ENCODE measurements at regions not wholly inside any gene's neighbourhood (a gene's known extent, or its start where the extent isn't known, plus 50 kb on each side); places are given as distances from the start of the nearest gene placed in this dataset.
A peak's percentile ranks its signal among the peaks of the same experiment; 100 is the strongest.
"Not testable (repeated sequence)": the region's sequence is repeated elsewhere in the genome, so short reads cannot be mapped to it uniquely, and the experiment has no call there.

DNA sequence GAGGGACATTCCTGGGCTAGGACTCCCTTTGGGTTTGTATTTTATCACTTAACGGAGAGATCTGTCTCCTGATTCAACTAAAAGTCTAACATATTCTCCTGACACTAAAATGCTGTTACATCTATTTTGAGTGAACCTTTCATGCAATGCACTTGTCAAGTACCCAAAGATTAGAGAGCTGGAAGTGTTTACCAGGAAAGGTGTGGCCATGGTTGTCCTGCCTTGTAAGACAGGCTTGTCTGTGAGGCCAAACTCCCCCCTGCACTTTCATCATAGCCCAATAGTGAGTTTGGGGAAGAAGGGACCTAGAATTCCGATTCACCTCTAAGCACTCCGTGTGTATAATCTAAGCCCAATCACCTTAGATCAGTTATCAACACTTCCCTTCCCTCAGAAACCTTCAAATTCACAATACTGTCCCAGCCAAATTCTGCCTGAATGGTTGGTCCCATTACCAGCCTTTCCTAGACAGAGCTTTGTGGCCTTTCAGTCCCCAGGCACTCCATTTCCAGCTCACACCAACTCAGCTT lies 162.6 kb upstream of the NAMPT start:
- DNase-seq, result no peak

DNA sequence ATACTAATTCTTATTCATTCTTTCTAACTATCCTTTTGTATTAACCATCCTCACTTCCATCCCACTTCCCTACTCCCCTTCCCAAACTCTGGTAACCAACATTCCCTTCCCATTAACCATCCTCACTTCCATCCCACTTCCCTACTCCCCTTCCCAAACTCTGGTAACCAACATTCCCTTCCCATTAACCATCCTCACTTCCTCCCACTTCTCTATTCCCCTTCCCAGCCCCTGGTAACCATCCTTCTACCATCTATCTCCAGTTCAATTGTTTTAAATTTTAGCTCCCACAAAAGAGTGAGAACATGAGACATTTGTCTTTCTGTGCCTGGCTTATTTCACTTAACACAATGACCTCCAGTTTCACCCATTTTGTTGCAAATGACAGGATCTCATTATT lies 160.6 kb upstream of the NAMPT start:
- not testable (repeated sequence) for DNase-seq

DNA sequence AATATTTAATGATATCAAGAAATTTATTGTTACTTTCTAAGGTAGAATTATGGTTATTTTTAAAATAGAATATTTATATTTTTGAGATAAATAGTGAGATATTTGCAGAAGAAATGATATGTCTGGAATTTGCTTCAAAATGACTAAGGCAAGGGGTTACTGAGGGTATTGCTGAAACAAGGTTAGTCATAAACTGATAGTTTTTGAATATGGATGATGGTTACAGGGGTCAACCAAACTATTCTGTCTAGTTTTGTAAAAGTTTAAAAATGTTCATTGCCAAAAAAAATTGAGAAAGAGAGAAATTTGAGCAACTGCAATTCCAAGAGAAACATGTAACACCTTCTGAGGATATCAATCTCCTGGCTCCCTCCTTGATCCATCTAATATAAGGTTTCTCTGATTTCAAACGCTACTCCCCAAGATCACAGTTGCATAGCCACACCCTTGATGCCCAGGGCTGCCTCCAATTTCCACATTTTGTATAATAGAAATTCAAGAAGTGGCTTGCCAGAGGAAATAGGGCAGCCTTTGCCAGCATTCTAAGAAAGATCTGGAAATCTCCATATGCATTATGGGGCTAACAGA lies 159.4 kb upstream of the NAMPT start:
- DNase-seq, result no peak

DNA sequence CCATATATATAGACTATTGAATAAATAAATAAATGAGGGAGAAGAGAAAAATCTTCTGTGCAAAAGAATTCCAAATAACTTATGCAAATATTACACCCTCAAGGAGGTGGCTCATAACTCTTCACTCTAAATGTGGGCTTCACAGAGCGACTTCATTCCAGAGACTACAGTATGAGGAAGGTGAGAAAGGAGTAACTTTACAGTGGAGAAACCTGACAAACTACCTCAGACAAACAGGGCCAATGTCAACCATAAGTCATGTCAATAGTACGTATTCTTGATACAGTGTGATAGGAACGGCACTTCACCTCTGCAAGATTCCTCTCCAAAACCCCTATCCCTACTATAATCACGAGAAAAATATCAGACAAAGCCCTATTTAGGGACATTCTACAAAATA lies 158.4 kb upstream of the NAMPT start:
- DNase-seq, result no peak

DNA sequence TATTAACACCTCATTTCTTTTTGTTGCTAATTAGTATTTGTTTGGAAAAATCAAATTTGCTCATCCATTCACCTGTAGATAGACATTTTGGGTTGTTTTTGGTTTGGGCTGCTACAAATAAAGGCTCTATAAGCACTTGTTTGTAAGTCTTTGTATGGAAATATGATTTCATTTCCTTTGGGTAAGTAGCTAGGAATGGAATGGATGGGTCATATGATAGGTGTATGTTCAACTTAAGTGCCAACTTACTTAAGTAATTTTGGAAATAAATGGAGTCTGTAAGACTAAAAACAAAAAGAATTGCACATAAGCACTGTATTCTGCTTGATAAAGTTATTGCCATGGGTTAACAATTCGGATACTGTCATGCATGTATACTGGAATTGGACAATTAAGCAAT lies 157.7 kb upstream of the NAMPT start:
- no peak for DNase-seq

DNA sequence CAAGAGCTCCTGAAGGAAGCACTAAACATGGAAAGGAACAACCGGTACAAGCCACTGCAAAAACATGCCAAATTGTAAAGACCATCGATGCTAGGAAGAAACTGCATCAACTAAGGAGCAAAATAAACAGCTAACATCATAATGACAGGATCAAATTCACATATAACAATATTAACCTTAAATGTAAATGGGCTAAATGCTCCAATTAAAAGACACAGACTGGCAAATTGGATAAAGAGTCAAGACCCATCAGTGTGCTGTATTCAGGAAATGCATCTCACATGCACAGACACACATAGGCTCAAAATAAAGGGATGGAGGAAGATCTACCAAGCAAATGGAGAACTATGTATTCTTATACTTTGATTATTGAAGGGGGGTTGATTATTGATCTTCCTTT lies 156.6 kb upstream of the NAMPT start:
- DNase-seq, result not testable (repeated sequence)

DNA sequence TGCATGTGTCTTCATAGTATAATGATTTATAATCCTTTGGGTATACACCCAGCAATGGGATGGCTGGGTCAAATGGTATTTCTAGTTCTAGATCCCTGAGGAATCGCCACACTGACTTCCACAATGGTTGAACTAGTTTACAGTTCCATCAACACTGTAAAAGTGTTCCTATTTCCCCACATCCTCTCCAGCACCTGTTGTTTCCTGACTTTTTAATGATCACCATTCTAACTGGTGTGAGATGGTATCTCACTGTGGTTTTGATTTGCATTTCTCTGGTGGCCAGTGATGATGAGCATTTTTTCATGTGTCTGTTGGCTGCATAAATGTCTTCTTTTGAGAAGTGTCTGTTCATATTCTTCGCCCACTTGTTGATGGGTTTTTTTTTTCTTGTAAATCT lies 152.2 kb upstream of the NAMPT start:
- DNase-seq, result not testable (repeated sequence)

DNA sequence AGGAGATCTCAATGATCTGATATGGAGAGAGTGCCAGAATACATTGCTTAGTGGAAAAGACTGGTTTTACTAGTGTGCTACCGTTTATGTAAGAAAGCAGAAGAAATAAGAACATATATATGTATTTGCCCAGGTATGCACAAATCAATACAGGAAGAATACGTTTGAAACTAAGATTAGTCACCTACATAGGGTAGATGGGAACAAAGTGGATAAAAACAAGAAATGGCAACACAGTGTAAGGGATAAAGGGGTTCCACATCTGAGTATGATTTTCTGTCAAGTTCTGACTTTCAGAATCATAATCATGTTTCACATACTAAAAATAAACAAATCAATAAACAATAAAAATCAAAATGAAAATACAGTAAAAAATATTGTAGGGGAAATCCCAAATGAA lies 148.6 kb upstream of the NAMPT start:
- no peak for DNase-seq

DNA sequence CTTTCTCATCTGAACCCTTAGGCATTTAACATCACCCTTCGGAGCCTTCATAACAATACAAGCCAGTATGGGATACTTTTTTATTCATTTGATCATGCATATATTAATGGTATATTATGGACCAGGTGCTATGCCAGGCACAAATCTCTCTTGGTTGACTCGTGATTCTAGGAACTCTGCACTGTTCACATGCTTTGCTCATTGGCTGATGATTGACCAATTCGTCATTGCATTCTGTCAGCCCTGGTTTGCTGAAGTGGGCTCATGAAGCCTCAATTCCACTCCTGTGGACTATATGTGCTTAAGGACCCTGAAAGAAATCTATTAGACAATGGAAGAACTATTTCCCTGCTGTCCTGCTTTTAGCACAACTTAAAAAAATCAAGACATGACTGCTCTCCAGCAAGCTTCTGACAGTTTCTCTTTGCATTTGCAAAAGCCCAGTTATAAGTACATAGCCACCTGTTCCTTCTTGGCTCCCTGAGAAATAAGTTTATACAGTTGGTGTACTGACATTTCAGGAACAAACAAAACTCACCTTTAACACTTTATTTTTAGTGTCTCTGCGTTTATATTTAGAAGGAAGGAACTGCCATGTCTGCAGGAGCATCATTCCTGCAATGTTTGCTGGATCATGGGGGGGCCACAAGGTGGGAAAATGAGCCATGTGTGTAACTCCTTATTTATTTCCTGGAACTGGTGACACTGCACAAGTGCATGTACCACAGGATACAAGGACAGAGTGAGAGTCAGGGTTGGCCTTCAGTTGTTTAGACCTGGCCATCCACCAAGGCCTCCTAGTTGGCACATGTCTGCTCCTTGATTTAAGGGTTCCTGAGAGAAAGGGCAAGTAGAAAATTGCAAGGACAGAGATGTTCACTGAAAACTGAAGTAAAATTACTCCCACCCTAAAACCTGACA lies 146.0 kb upstream of the NAMPT start:
- DNase-seq, result no peak

DNA sequence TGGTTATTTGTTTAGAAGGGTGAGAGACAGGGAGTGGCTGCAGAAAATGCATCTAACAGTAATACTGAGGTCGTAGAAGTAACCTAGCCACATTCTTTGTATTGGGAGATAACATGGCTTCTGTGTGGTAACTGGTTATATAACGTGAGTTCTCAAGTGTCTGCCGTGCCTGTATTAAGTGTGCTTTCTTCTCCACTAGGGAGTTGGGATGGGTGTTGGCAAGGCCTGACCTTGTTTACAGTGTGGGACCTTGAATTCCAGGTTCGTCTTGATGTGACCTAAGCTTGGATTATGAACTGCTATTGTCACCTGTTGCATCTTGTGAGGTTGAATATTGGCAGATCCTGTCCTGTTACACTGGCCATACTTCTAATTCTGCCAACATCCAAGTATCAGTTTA lies 145.3 kb upstream of the NAMPT start:
- no peak for DNase-seq

DNA sequence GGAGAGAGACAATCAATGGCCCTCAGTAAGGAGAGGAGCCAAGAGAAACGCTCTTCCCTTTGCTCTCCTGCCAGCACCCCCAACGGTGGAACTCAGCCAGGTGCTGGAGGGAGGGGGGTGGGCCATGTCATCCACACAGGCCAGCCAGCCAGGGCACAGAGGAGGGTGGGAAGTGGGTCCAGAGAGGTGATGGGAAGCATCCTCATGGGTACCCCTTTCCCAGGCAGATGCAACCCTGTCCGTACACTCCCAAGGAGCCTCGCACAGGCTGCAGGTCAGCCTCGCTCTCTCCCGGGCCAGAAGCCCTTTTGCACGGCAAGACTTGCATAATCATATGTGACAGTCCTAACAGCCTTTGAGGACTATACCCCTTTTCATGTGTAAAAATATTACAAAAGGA lies 142.0 kb upstream of the NAMPT start:
- DNase-seq, result no peak

DNA sequence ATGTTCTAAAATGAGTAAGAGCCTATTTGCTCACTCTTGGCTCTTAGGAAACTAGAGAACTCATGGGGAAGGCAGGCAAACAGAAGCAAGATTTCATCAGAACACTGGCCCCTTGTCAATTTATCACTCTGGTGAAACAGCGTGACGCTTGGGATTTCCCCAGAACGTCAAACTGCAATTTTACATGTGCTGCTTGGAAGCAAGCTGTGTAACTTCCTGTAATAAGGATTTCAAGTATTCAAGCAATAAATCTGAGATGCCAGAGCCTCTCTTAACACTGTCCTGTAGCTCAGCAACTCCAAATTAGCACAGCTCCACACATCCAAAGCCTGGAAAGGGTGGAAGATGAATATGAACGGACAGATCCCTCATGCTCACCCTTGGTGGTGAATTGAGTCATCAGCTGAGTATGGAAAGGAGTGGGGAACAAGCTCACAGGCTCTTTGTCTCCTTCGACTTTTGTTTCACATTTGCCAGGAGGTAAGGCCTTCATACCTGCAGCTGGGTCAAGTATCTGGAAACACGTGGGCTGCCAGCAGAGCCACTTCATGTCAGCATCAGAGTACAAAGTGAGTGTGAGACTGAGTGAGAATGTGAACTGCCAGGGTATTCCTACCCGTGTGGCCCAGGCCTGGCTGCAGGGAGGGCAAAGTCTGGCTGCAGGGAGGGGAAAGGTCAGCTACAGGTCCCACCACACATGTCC lies 140.4 kb upstream of the NAMPT start:
- peak; percentile 100 for DNase-seq

DNA sequence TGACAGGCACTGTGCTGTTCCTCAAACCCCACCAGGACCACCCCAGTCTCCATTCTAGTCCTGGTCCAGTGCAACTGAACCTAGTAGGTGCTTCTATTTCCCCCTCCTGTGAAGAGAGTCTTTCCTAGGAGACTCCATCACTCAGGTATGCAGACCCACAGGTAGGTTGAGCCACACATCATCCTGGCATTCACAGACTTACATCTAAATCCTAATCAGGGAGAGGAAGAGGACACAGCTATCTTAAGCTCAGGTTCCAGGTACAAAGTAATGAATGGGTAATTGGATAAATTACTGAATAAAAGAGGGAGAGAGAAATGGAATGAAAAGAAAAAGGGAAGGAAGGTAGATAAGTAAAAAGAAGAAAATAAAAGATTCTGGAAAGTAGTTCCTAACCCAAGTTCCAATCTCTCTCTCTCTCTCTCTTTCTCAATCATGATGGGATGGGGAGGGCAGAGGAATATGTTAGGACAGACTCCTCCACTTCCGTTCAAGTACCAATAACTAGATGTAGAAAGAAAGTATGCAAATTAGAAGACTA lies 139.8 kb upstream of the NAMPT start:
- no peak for DNase-seq

DNA sequence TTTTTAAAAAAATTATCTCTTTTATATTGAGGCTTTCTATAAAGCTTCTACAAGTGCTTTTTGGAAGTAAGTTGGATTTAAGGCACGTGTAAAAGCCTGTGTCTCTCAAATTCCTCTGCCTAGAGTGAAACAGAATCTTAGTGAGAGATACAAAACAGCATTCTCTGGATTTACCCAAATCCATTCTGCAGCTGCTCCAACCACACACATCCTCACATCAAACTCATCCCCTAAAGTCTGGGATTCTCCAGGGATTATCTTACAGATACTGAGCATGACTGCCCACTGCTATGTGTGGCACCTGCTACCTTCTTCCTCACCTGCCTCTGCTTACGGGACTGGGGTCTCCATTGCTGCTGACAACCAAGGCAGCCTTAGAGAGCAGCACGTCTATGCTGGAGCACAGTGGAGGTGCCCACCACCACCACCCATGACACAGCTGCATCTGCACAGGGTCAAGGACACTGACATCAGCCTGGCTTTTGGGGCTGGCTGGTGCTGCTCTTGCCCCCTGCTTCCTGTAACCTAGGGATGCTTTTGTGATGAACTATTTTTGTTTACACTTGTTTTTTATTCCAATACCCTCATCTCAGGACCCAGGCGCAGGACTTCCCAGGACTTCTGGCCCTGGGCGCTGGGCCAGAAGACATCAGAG lies 139.2 kb upstream of the NAMPT start:
- DNase-seq, result no peak

DNA sequence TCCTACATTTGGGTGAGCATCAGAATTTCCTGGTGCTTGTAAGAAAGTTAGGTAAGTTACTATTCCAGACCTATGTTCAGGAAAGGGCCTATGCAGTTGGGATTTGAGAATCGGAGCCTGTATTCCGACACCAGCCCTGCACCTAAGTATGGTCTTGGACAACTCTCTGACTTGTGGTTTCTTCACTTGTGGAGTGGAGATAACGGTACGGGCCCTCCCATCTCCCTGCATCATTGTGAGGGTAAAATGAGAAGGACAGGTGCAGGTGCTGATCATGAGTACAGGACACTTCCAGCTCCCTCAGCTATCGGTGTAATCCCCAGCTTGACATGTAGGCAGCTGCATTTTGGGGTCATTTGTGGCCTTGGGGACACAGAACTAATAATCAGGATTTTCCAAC lies 138.3 kb upstream of the NAMPT start:
- DNase-seq, result no peak

DNA sequence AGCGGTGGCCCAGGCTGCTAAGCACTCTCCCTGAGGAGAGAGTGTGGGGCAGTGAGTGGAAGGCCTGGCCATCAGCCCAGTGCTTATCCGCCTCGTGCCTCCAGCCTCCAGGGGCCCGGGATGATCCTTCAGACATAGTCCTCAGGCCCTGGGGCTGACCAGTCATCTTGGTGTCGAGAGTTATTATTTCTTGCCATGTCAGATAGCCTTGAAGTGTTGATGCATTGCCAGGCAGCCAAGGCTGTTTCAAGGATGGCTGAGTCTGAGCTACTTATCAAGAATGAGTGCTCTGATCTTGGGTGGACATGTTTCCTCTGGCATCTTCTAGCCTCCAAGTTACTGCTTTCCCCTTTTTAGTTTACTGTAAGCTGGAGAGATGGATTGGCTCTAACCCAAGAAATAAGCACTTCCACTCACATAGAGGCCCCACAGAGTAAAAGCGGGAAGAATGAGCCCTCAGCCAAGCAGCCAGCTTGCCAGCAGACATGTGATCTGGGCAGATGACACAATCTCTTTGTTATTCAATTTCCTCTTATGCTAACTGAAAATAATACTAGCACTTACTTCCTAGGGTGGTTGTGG lies 136.5 kb upstream of the NAMPT start:
- peak; percentile 94 for DNase-seq

DNA sequence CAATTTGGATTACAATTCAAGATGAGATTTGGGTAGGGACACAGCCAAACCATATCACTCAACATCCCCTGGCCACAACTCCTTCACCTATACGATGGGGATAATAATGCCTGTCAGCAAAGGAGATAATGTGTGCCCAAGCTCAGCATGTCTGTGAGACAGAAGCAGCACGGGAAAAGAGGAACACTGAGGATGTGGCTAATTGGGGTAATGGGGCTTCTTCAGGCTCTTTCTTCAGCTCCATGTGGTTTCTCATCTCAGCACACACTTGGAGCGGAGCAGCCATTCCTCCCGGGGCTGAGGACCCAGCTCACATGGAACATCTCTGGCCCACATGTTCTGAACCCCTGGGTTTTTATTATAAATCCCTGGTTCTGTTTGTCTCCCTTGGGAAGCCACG lies 136.0 kb upstream of the NAMPT start:
- DNase-seq, result no peak

DNA sequence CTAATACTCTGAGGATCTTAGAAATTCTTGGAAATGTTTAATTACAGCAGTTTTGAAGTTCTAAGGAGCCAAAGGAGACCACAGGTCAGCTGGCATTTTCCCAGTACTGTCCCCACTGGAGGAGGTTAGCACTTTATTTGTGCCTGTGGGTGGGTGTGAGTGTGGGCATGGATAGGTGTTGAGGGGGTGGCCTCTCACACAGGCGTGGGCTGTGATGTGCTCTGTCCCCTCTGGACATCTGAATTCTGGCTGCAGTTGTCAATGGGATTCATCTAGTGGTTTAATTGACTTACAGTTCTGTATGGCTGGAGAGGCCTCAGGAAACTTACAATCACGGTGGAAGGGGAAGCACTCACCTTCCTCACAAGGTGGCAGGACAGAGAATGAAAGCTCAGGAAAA lies 135.4 kb upstream of the NAMPT start:
- DNase-seq, result no peak

DNA sequence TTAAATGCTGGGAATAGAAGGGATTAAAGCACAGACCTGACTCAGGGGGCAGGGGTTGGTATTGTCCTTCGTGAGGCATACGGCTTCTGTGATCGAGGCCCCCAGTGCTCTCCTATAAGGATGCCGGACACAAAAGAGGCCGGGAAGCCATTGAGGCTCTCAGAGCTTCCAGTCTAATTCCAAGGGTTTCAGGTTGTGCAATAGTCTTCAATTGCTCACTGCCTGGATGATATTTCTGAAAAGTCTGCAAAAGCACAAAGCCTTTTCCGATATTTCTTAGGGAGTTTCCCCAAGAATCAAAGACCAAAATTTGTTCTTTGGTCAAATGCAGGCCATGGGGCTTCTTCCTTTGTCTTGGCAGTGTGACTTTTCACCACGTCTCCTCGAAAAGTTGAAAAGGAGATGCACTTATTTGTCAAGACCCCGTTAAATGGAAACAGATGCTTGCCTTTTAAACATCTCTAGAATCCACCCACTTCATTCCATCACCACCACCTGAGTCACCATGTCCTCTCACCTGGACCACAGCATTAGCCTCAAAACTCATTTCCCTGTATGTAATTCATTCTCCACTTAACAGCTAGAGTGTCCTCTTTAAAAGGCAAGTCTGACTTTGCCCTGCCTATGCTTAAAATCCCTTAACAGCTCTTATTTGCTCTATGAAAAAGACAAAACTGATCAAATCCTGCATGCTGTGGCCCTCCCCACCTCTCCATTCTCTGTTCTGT lies 134.8 kb upstream of the NAMPT start:
- no peak for DNase-seq

DNA sequence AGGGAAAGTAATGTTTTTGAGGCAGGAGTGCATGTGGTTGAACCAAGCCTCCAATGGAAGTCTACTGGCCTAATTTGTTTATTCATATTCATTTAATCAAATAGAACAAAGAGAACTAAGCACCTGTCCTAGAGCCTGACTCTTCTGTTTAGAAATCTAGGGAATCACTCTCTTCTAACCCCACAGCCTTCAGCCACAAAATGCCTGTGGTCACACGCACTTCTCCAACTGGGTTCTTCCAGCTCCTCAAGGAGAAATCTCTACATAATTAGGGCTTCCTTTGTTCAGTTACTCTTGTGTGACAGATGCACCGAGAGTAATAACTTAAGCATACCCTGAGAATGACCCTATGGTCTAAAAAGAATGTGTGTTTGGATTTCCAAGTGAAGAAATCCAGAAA lies 133.7 kb upstream of the NAMPT start:
- DNase-seq, result peak; percentile 49

DNA sequence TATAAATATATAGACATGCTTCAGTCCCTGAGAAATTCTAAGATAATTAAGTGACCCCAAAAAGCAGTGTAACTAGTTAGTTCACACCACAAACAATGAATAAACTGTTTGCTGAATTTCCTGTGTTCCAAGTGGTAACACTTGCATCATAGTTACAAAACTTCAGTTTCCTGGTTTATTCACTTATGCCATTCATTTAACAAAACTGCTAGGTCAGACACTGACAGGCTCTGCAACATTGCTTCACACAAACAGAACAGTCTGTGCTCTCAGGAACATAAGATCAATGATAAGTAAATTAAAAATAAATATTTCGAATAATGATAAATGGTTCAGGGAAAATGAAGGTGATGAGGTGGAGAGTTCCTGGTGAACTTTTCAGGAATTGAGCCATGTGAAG lies 133.3 kb upstream of the NAMPT start:
- DNase-seq, result peak; percentile 19
